Activated CD4-positive, CD25-positive, alpha-beta regulatory T cell treated with anti-CD3 and anti-CD28 coated beads, Interleukin-2, amount 50 U/mL, for 72 hours (primary cell): ENCODE measurements at regions not wholly inside any gene's neighbourhood (a gene's known extent, or its start where the extent isn't known, plus 50 kb on each side); places are given as distances from the start of the nearest gene placed in this dataset.

Experiments
- DNase-seq: peaks from one replicate; pipeline ENCODE4 v3.0.0; 2021

DNA sequence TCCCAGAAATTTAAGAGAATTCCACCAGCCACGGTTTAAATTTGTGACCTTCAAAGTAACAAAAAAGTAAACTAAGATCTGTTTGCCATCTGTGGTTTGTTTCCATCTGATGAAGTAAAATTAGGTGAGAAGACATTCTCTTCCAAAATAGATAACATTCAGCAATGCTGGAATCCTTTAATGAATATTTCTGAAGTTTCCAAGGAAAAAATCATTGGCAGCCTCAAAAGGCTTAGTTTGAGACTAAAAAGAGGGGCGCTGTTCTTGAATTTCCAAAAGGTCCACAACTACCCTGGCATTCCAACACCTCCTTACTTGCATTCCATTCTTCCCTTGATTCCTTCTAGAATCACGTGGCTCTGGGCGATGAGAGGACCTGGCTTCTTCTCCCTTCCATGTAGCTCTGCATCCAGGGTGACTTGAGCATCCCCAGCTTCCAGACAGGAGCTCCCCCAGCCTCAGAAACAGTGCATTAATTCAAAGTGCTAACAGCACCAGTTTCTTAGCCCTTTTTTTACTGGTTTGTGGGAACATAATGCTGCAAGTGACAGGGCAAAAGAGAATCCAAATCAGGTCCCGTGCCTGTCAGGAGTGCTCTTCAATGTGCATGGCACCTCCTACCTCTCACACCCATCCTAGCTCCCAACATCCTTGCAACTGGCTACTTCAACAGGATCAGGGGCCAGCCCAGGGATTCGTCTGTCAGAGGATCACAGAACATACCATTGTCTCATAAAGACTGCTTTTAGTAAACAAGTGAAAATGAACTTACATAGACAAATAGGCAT lies 191.5 kb upstream of the S1PR3 start:
- no peak for DNase-seq

- no peak for DNase-seq
These were observed 191.0 kb upstream of the S1PR3 start for GRCh38 chr9:88800329-88800682.

DNA sequence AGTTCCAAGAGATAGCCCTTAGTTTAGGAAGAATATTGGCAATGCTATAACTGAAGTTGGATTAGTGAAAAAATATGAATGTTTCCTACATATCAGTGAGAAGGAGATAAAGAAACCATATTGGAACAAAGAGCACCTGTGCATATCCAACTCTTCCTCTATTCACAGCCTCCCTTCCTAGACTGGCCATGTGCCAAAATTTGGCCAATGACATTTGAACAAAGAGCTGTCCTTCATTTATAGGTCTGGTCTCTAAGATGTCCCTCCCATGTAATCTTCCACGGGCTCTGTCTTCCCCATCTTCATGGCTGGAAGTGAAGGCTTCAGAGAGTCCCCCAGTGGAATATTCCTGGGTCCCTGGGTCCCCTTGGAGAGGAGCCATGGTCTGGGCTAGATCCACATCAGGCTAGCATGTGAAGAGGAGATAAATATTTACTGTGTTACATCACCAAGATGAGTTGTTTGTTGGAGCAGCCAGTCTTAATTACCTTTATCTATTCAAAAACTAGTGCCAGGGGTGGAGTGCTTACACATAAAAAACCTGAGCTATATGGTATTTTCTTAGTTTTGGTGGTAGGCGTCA lies 190.0 kb upstream of the S1PR3 start:
- no peak for DNase-seq

- no peak for DNase-seq
These were observed 188.7 kb upstream of the S1PR3 start for GRCh38 chr9:88802533-88802932.

- DNase-seq = no peak
These were observed 187.6 kb upstream of the S1PR3 start for GRCh38 chr9:88803546-88804253.

- no peak for DNase-seq
These were observed 187.0 kb upstream of the S1PR3 start for GRCh38 chr9:88804254-88804596.

DNA sequence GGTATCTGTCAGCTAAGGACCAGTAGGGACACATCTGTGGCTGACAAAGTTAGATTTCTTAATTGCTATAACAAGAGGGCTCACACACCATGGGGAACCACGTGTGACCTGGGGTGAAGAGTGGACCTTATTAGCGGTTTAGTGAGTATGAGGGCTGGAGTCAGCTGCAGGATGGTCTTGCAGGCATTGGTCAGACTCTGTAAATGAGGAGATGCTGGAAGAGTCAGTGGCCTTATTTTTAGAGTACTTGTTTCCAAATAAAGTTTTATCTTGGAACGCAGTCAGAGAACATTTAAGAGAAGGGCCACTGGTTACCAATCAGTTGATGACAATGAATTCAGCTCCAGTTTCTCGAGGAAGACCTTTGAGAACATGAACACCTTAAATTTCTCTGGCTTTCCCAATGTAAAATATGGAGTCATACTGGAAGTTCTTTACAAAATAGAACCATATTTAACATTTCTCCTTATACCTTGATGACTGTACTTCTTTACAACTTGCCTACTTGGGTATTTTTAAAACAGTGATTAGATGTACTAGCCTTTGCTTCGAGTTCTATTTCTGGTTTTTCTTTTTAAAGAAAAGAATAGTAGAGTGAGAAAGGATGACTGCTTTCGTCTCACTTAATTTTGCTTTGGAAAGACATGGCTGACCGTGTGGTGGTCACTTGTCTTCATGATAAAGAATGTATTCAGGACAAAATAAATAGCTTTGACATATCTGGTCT lies 185.9 kb upstream of the S1PR3 start:
- DNase-seq = no peak

DNA sequence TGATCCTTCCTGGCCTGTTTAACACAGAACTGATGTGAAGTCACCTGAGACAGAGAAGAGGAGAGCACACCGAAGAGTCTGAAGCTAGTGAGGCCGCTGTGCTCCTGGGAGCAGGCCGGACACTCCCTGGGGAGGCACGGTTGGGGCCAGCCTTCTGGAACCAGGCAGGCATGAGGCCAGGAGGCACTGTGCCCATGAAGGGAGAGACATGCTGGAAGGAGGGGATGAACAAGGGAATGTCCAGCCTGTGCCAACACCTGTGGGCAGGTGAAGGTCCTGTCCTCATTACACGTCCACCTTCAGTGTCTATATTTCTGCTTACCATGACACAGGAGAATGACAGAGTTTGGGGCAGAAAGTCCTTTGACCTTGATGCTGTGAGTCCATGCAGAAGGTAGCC lies 183.8 kb upstream of the S1PR3 start:
- no peak for DNase-seq

DNA sequence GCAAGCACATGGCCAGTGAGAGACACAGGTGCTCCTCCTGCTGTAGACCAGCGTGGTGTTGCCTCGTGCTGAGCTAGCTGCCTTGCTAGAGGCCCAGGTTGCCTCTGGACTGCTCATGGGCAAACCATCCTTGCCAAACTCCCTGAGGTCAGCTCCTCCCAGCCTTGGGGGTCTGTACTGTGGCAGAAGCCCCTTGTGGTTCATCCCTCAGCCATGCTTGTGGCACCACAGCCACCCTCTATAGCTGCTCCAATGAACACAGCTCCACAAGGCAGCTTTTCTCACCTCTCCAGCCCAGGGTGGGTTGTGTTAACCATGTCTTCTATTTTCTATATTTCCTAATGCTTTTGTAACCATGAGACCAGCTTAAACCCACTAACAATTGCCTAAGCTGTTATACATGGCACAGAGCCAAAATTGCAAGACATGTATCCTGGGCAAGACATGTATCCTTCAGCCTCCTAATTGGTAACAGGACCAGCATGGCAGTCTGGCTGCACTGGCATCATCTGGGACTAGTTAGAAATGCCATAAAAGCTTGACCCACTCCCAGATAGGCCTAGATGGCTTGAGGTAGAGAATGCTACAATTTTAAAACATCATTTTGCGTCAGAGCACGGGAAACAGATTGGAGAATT lies 183.1 kb upstream of the S1PR3 start:
- no peak for DNase-seq

GRCh38 chr9:88808761-88809354 lies 182.4 kb upstream of the S1PR3 start:
- no peak for DNase-seq

GRCh38 chr9:88809355-88810161 lies 181.7 kb upstream of the S1PR3 start:
- no peak for DNase-seq

- no peak for DNase-seq
These were observed 180.4 kb upstream of the S1PR3 start for GRCh38 chr9:88810826-88811225.

- no peak for DNase-seq
These were observed 179.8 kb upstream of the S1PR3 start for GRCh38 chr9:88811511-88811910.

GRCh38 chr9:88812938-88813637 lies 178.2 kb upstream of the S1PR3 start:
- DNase-seq = no peak

- DNase-seq = no peak
These were observed 177.5 kb upstream of the S1PR3 start for GRCh38 chr9:88813638-88814209.

DNA sequence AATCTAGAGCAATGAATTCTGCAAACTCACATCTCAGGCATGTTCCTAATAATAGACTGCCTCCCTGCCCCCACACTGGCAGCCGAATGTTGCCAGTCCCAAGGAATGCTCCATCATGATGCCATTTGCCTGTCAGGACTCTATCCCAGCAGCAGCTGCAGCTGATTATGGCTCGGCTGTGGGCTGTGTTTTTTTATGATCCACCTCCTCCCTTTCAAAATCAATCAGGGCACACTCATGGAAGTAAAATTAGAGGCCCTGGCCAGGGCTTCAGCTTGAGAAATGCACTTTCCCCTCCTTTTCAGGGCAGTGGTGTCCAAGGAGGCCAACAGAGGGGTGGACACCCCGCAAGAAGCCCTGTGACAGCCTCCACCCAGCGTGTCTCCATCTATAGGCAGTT lies 176.7 kb upstream of the S1PR3 start:
- no peak for DNase-seq

- DNase-seq = no peak
These were observed 175.1 kb upstream of the S1PR3 start for GRCh38 chr9:88816141-88816540.

DNA sequence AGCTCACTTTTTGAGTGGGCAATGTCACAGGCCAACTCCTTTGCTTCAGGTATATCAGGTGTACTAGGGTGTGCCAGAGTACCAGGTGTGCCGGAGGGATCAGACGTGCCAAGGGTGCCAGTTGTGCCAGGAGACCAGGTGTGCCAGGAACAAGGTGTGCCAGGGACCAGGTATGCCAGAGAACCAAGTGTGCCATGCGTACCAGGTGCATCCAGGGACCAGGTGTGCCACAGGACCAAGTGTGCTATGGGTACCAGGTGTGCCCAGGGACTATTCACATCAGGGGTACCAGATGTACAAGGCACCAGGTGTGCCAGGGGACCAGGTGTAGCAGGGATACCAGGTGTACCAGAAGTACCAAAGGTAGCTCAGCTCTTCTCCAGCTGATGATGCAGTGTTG lies 174.7 kb upstream of the S1PR3 start:
- no peak for DNase-seq

- no peak for DNase-seq
These were observed 173.6 kb upstream of the S1PR3 start for GRCh38 chr9:88817628-88818027.

DNA sequence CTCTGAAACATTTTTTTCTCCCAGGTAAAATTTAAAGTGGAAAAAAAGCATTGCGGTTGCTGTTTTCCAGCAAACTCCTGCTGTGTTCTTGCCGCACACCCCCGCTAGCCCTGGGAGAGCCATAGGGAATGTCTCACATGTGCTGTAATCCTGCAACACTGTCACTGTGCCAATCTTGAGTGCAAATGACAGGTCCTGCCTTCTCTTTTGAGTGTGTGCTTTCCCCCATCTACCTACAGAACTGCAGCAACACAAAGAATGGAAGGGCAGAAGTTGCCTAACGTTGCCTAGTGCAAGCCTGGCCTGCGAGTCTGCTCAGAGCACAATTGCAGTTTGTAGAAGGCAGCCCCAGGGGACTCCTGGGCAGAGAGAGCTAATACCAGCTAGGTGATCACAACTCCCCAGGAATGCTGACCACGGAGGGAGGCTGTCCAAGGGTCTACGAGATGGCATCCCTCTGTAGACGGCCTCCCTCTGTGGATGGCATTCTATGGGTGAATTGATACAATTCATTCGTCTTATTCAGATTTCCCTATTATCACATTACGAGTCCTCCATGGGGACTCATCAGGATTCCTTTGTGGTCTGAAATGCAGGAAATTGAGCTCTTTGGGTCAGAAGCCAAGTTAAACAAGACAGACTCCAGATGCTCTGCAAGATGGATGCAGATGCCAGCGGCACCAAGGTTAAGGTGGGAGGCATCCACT lies 172.6 kb upstream of the S1PR3 start:
- no peak for DNase-seq
